A673 (cell line): ENCODE measurements at regions not wholly inside any gene's neighbourhood (a gene's known extent, or its start where the extent isn't known, plus 50 kb on each side); places are given as distances from the start of the nearest gene placed in this dataset.

Experiments
- BruUV-seq: library from RNA; stranded (reverse); fragments of 400-500 nt; replicated peaks from 2 replicates; lab custom pipeline; 2021; lab: Mats Ljungman, UMichigan
- CTCF ChIA-PET: fragments of 300-600 bp; sonication (Branson Sonifier 250); formaldehyde crosslinking; loops from one replicate; lab custom pipeline; 2022; ENCODE audit warnings: antibody characterized with exemption; lab: Charles Lee
- POLR2A ChIA-PET: fragments of 300-600 bp; sonication (Branson Sonifier 250); formaldehyde crosslinking; loops from one replicate; lab custom pipeline; 2022; ENCODE audit warnings: antibody characterized with exemption; ENCODE audit not compliant: low non-redundant PET; lab: Charles Lee
- DNase-seq: peaks from one replicate; pipeline ENCODE4 v3.0.0-alpha.2; 2015; ENCODE audit warnings: low spot score
- H3K27ac ChIP-seq: fragments of 200-600 bp; sonication (generic); 2 replicates; pipeline ENCODE4 v1.5.1; 2016; ENCODE audit warnings: mixed run types, low read depth, mild to moderate bottlenecking, mixed read lengths, antibody characterized with exemption, low read length; ENCODE audit not compliant: poor library complexity, severe bottlenecking
- H3K27me3 ChIP-seq: fragments of 200-600 bp; sonication (generic); replicated peaks from 2 replicates; pipeline ENCODE4 v1.6.1; 2017; ENCODE audit warnings: mixed run types, low read depth, mild to moderate bottlenecking, mixed read lengths, antibody characterized with exemption, low read length; ENCODE audit not compliant: insufficient read depth, poor library complexity
- H3K36me3 ChIP-seq: fragments of 200-600 bp; sonication (generic); 2 replicates; pipeline ENCODE4 v1.6.1; 2016; ENCODE audit warnings: mixed run types, mild to moderate bottlenecking, mixed read lengths, antibody characterized with exemption, low read length; ENCODE audit not compliant: insufficient read depth, poor library complexity, severe bottlenecking
- H3K4me1 ChIP-seq: fragments of 200-600 bp; sonication (generic); 2 replicates; pipeline ENCODE4 v1.6.1; 2017; ENCODE audit warnings: mixed run types, mild to moderate bottlenecking, mixed read lengths, antibody characterized with exemption, low read length; ENCODE audit not compliant: insufficient read depth, poor library complexity, severe bottlenecking
- H3K4me3 ChIP-seq: fragments of 200-600 bp; sonication (generic); 2 replicates; pipeline ENCODE4 v1.5.1; 2016; ENCODE audit warnings: low read depth, mixed run types, mild to moderate bottlenecking, mixed read lengths, low read length; ENCODE audit not compliant: poor library complexity, severe bottlenecking
- H3K9me3 ChIP-seq: fragments of 200-600 bp; sonication (generic); 2 replicates; pipeline ENCODE4 v1.6.1; 2016; ENCODE audit warnings: mixed run types, low read depth, mild to moderate bottlenecking, mixed read lengths, antibody characterized with exemption, low read length; ENCODE audit not compliant: poor library complexity, severe bottlenecking
- CTCF ChIP-seq: fragments of 300-800, 200-600 bp; sonication (generic); conservative IDR thresholded peaks from 2 replicates; pipeline ENCODE4 v1.5.1; 2017; ENCODE audit warnings: low read depth, mild to moderate bottlenecking, antibody characterized with exemption, low read length, moderate library complexity, mixed read lengths
- EZH2 ChIP-seq: fragments of 200-600 bp; sonication (generic); IDR thresholded peaks from 2 replicates; pipeline ENCODE4 v1.6.1; 2017; ENCODE audit warnings: borderline replicate concordance, low read depth, mild to moderate bottlenecking, mixed read lengths, antibody characterized with exemption, low read length; ENCODE audit not compliant: poor library complexity, severe bottlenecking
- intact Hi-C: fragments of 100-400 bp; cut with micrococcal nuclease; formaldehyde crosslinking; loops from one replicate; pipeline ENCODE4 v1.10.0; 2022; ENCODE audit not compliant: unreplicated experiment

GRCh38 chr15:61753018-61753710, 307.1 kb downstream of the VPS13C start:
- Histone ChIP-seq H3K36me3 (no peaks in the 10 kb centered on the region), H3K27me3 (no peaks in the 10 kb centered on the region), H3K4me3 (no peak overlapping the region), H3K4me1 (no peaks in the 10 kb centered on the region), H3K9me3 (no peaks in the 10 kb centered on the region), H3K27ac (no peak overlapping the region)
- intact Hi-C loops: no loop called here
- no peak for DNase-seq
- ChIA-PET POLR2A (no interaction called here), CTCF (no interaction called here)
- BruUV-seq: no TSS peak
- no peak for TF ChIP-seq CTCF
- TF ChIP-seq EZH2: no peak

GRCh38 chr15:61752001-61752400, 308.2 kb downstream of the VPS13C start:
- no peak for DNase-seq
- no peak overlapping the region for H3K4me3 ChIP-seq
- H3K36me3 ChIP-seq: no peaks in the 10 kb centered on the region
- no peaks in the 10 kb centered on the region for H3K27me3 ChIP-seq
- CTCF ChIA-PET: no interaction called here
- no TSS peak for BruUV-seq
- H3K9me3 ChIP-seq: no peaks in the 10 kb centered on the region
- intact Hi-C loops: no loop called here
- POLR2A ChIA-PET: interaction anchor here (0.6 kb wide), 1 partner anchor 1100 kb away, joined by 4 read pairs; no protein-coding TSS in a partner anchor
- H3K27ac ChIP-seq: no peak overlapping the region
- H3K4me1 ChIP-seq: no peaks in the 10 kb centered on the region
- TF ChIP-seq EZH2 (no peak), CTCF (no peak)

- ChIA-PET CTCF (no interaction called here), POLR2A (no interaction called here)
- intact Hi-C loops: no loop called here
- Histone ChIP-seq H3K27me3 (no peaks in the 10 kb centered on the region), H3K4me1 (no peaks in the 10 kb centered on the region), H3K27ac (no peak overlapping the region), H3K9me3 (no peaks in the 10 kb centered on the region), H3K36me3 (no peaks in the 10 kb centered on the region), H3K4me3 (no peak overlapping the region)
- no TSS peak for BruUV-seq
- no peak for DNase-seq
- TF ChIP-seq EZH2 (no peak), CTCF (no peak)
These were observed 309.8 kb downstream of the VPS13C start for GRCh38 chr15:61750271-61751084.
